CD14-positive monocyte (primary cell): ENCODE measurements at regions not wholly inside any gene's neighbourhood (a gene's known extent, or its start where the extent isn't known, plus 50 kb on each side); places are given as distances from the start of the nearest gene placed in this dataset.

Source experiments
- DNase-seq, 3 donors: peaks; one replicate each; pipeline ENCODE4 v3.0.0-alpha.2; 2011 to 2022
- H2AFZ ChIP-seq: 2 replicates; pipeline ENCODE4 v1.6.0; 2012; ENCODE audit warnings: mild to moderate bottlenecking, low read depth, low read length, inconsistent platforms; ENCODE audit not compliant: insufficient read depth, poor library complexity, severe bottlenecking
- H3K27ac ChIP-seq, 2 donors: 1 replicate in 1 of 2; 2 replicates in 1 of 2; pipeline ENCODE4 v1.5.1; 2012 to 2013; ENCODE audit warnings: low read length in 2 of 2, control low read depth in 1 of 2, inconsistent platforms in 1 of 2, low read depth in 1 of 2, mild to moderate bottlenecking in 1 of 2
- H3K27me3 ChIP-seq, 2 donors: one replicate each; pipeline versions ENCODE4 v1.6.0 to v1.6.1; 2011 to 2013; ENCODE audit warnings: low read length in 2 of 2; ENCODE audit not compliant: control insufficient read depth in 2 of 2, insufficient read depth in 2 of 2
- H3K36me3 ChIP-seq, 2 donors: replicated peaks in 1 of 2; 1 replicate in 1 of 2; 2 replicates in 1 of 2; pipeline versions ENCODE4 v1.5.1 to v1.6.1; 2012 to 2013; ENCODE audit warnings: low read length in 2 of 2, control low read depth in 1 of 2, inconsistent platforms in 1 of 2, mild to moderate bottlenecking in 1 of 2; ENCODE audit not compliant: insufficient read depth in 2 of 2, control insufficient read depth in 1 of 2
- H3K4me1 ChIP-seq, 2 donors: 1 replicate in 1 of 2; 2 replicates in 1 of 2; pipeline versions ENCODE4 v1.5.1 to v1.6.1; 2012 to 2013; ENCODE audit warnings: low read length in 2 of 2, control low read depth in 1 of 2, inconsistent platforms in 1 of 2, mild to moderate bottlenecking in 1 of 2, moderate library complexity in 1 of 2; ENCODE audit not compliant: insufficient read depth in 2 of 2, control insufficient read depth in 1 of 2
- H3K4me2 ChIP-seq: replicated peaks from 2 replicates; pipeline ENCODE3; 2012; ENCODE audit warnings: low read length, moderate library complexity, mild to moderate bottlenecking; ENCODE audit not compliant: poor library complexity, severe bottlenecking; ENCODE audit errors: extremely low read depth
- H3K4me3 ChIP-seq, 3 experiments: fragments of 200-600 bp in 1 of 3; sonication (generic) in 1 of 3; replicated peaks in 1 of 3; 1 replicate in 2 of 3; 2 replicates in 1 of 3; pipeline ENCODE4 v1.5.1; 2011 to 2013; ENCODE audit warnings: low read length in 3 of 3, mild to moderate bottlenecking in 3 of 3, control low read depth in 2 of 3, low read depth in 2 of 3, inconsistent platforms in 1 of 3, moderate library complexity in 1 of 3
- H3K79me2 ChIP-seq: 2 replicates; pipeline ENCODE4 v1.6.0; 2012; ENCODE audit warnings: mild to moderate bottlenecking, control low read depth, inconsistent platforms, low read length, moderate library complexity; ENCODE audit not compliant: insufficient read depth
- H3K9ac ChIP-seq: 2 replicates; pipeline ENCODE4 v1.6.0; 2017; ENCODE audit warnings: low read length, mild to moderate bottlenecking; ENCODE audit not compliant: insufficient read depth, poor library complexity, severe bottlenecking
- H3K9me3 ChIP-seq, 2 donors: replicated peaks in 1 of 2; 1 replicate in 1 of 2; 2 replicates in 1 of 2; pipeline versions ENCODE4 v1.5.1 to v1.6.1; 2012 to 2013; ENCODE audit warnings: low read length in 2 of 2, control low read depth in 1 of 2; ENCODE audit not compliant: control insufficient read depth in 1 of 2, insufficient read depth in 1 of 2
- H4K20me1 ChIP-seq: 2 replicates; pipeline ENCODE4 v1.6.0; 2012; ENCODE audit warnings: mild to moderate bottlenecking, low read length, control low read depth, moderate library complexity; ENCODE audit not compliant: insufficient read depth
- H3K27ac Mint-ChIP-seq, 7 donors: one replicate each; pipeline ENCODE4 v1.8.0; 2020; ENCODE audit warnings: mild to moderate bottlenecking in 7 of 7, mixed read lengths in 7 of 7, moderate library complexity in 6 of 7, inconsistent platforms in 2 of 7
- H3K27me3 Mint-ChIP-seq, 3 donors: one replicate each; pipeline ENCODE4 v1.8.0; 2021 to 2022; ENCODE audit warnings: low read depth in 3 of 3, mild to moderate bottlenecking in 3 of 3, mixed read lengths in 3 of 3, moderate library complexity in 3 of 3, inconsistent platforms in 1 of 3
- H3K36me3 Mint-ChIP-seq, 2 donors: one replicate each; pipeline ENCODE4 v1.8.0; 2020; ENCODE audit warnings: mixed read lengths in 2 of 2, inconsistent platforms in 1 of 2, mild to moderate bottlenecking in 1 of 2
- H3K4me1 Mint-ChIP-seq: one replicate; pipeline ENCODE4 v1.8.0; 2020; ENCODE audit warnings: mild to moderate bottlenecking, mixed read lengths
- H3K4me3 Mint-ChIP-seq, 2 donors: one replicate each; pipeline ENCODE4 v1.8.0; 2020; ENCODE audit warnings: mild to moderate bottlenecking in 2 of 2, mixed read lengths in 2 of 2, moderate library complexity in 1 of 2
- H3K9me3 Mint-ChIP-seq, 7 donors: one replicate each; pipeline ENCODE4 v1.8.0; 2020 to 2022; ENCODE audit warnings: mixed read lengths in 7 of 7, mild to moderate bottlenecking in 6 of 7, moderate library complexity in 6 of 7, inconsistent platforms in 2 of 7
- WGBS: methylation state at CpG from one replicate; pipeline ENCODE4 v1.1.5; 2013; ENCODE audit warnings: missing lambda C conversion rate; ENCODE audit not compliant: insufficient coverage; 5-methylcytosine and 5-hydroxymethylcytosine counted together
- intact Hi-C, 2 donors: fragments of 100-400 bp; cut with micrococcal nuclease; formaldehyde crosslinking; loops; one replicate each; pipeline versions ENCODE4 v1.15.0 to v1.15.1; 2023
- TF ChIP-seq, protein P1 (sequence below): fragments of 200-600 bp; IDR thresholded peaks from one replicate; pipeline ENCODE4 v1.8.0; 2022; ENCODE audit warnings: antibody characterized with exemption, mild to moderate bottlenecking

- H3K4me3 Mint-ChIP-seq: no peak overlapping the region
- intact Hi-C loops: no loop called here
- DNase-seq: no peak
Measured at GRCh38 chr11:95494167-95494566, 263.2 kb upstream of the SESN3 start.

DNA sequence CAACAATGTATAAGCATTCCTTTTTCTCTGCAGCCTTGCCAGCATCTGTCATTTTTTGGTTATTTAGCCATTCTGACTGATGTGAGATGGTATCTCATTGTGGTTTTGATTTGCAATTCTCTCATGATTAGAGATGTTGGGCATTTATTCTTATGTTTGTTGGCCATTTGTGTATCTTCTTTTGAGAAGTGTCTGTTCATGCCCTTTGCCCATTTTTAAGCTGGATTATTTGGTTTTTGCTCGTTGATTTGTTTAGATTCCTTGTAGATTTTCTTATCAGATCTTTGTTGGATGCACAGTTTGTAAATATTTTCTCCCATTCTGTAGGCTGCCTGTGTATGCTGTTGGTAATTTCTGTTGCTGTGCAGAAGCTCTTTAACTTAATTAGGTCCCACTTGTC, 259.6 kb upstream of the SESN3 start:
- H2AFZ ChIP-seq: no peak overlapping the region
- H3K9me3 ChIP-seq: peaks cover 0 to 2% of the 10 kb centered on the region in 2 donors
- H3K27ac ChIP-seq: no peak overlapping the region
- no CpG with 5 or more reads among the region's 1 CpG for WGBS
- H3K9ac ChIP-seq: no peak overlapping the region
- H3K36me3 Mint-ChIP-seq: no peaks in the 10 kb centered on the region
- H3K4me2 ChIP-seq: no peak overlapping the region
- H3K79me2 ChIP-seq: no peaks in the 10 kb centered on the region
- intact Hi-C loops: no loop called here
- TF ChIP-seq, protein P1, sequence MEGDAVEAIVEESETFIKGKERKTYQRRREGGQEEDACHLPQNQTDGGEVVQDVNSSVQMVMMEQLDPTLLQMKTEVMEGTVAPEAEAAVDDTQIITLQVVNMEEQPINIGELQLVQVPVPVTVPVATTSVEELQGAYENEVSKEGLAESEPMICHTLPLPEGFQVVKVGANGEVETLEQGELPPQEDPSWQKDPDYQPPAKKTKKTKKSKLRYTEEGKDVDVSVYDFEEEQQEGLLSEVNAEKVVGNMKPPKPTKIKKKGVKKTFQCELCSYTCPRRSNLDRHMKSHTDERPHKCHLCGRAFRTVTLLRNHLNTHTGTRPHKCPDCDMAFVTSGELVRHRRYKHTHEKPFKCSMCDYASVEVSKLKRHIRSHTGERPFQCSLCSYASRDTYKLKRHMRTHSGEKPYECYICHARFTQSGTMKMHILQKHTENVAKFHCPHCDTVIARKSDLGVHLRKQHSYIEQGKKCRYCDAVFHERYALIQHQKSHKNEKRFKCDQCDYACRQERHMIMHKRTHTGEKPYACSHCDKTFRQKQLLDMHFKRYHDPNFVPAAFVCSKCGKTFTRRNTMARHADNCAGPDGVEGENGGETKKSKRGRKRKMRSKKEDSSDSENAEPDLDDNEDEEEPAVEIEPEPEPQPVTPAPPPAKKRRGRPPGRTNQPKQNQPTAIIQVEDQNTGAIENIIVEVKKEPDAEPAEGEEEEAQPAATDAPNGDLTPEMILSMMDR: no peak
- H3K4me3 ChIP-seq: no peak overlapping the region
- H3K36me3 ChIP-seq: no peaks in the 10 kb centered on the region
- no peak overlapping the region for H3K4me3 Mint-ChIP-seq
- no peak for DNase-seq
- H3K4me1 ChIP-seq: no peaks in the 10 kb centered on the region
- no peaks in the 10 kb centered on the region for H4K20me1 ChIP-seq
- no peaks in the 10 kb centered on the region for H3K27me3 ChIP-seq
- no peaks in the 10 kb centered on the region for H3K27me3 Mint-ChIP-seq
- H3K27ac Mint-ChIP-seq: no peak overlapping the region
- peaks cover 4 to 28% (median 7%) of the 10 kb centered on the region in 7 donors for H3K9me3 Mint-ChIP-seq
- no peaks in the 10 kb centered on the region for H3K4me1 Mint-ChIP-seq

More at GRCh38 chr11:95494167-95494566, 263.2 kb upstream of the SESN3 start:
- no peak overlapping the region for H3K4me2 ChIP-seq
- H3K27me3 ChIP-seq: no peaks in the 10 kb centered on the region
- no peak overlapping the region for H3K4me3 ChIP-seq
- Mint-ChIP-seq H3K36me3 (no peaks in the 10 kb centered on the region), H3K9me3 (peaks cover 4 to 27% (median 7%) of the 10 kb centered on the region in 7 donors), H3K27ac (no peak overlapping the region), H3K4me1 (no peaks in the 10 kb centered on the region), H3K27me3 (peaks cover 0 to 3% (median 1%) of the 10 kb centered on the region in 3 donors)
- no peak overlapping the region for H2AFZ ChIP-seq
- WGBS: 100% methylated on average over 3 of the region's 4 CpGs
- H3K4me1 ChIP-seq: no peaks in the 10 kb centered on the region
- no peaks in the 10 kb centered on the region for H3K79me2 ChIP-seq
- TF ChIP-seq, protein P1: no peak
- peaks cover 0 to 2% of the 10 kb centered on the region in 2 donors for H3K9me3 ChIP-seq
- H4K20me1 ChIP-seq: no peaks in the 10 kb centered on the region
- no peak overlapping the region for H3K27ac ChIP-seq
- no peak overlapping the region for H3K9ac ChIP-seq
- no peaks in the 10 kb centered on the region for H3K36me3 ChIP-seq
